SU-DHL-6 (cell line): ENCODE measurements at regions not wholly inside any gene's neighbourhood (a gene's known extent, or its start where the extent isn't known, plus 50 kb on each side); places are given as distances from the start of the nearest gene placed in this dataset.

Experiments used
- H2AFZ ChIP-seq: fragments of 200-600 bp; sonication (generic); 2 replicates; pipeline ENCODE4 v1.6.1; 2014; ENCODE audit warnings: low read depth, mild to moderate bottlenecking, moderate library complexity, mixed read lengths, antibody characterized with exemption, low read length; ENCODE audit not compliant: severe bottlenecking
- H3F3A ChIP-seq: fragments of 200-600 bp; shearing (Covaris generic); 2 replicates; pipeline ENCODE4 v1.6.0; 2016; ENCODE audit warnings: antibody characterized with exemption, mild to moderate bottlenecking; ENCODE audit not compliant: insufficient read depth
- H3K27ac ChIP-seq: fragments of 200-600 bp; sonication (generic); 2 replicates; pipeline ENCODE4 v1.5.1; 2016; ENCODE audit warnings: low read depth, mild to moderate bottlenecking, low read length, moderate library complexity, mixed read lengths
- H3K27me3 ChIP-seq: fragments of 200-600 bp; sonication (generic), shearing (Covaris generic); 2 replicates; pipeline ENCODE4 v1.6.0; 2014; ENCODE audit warnings: mild to moderate bottlenecking, low read length
- H3K36me3 ChIP-seq: fragments of 200-600 bp; sonication (generic); 2 replicates; pipeline ENCODE4 v1.6.1; 2014; ENCODE audit warnings: mild to moderate bottlenecking, low read length, mixed read lengths
- H3K4me2 ChIP-seq: fragments of 300-600, 200-600 bp; shearing (Covaris generic), sonication (generic); 2 replicates; pipeline ENCODE4 v1.6.0; 2014; ENCODE audit warnings: low read length, low read depth, mild to moderate bottlenecking; ENCODE audit not compliant: poor library complexity, severe bottlenecking
- H3K4me3 ChIP-seq: fragments of 200-600 bp; sonication (generic); 2 replicates; pipeline ENCODE4 v1.5.1; 2014; ENCODE audit warnings: antibody characterized with exemption, low read length, mild to moderate bottlenecking, mixed read lengths; ENCODE audit not compliant: insufficient read depth, poor library complexity, severe bottlenecking
- H3K79me2 ChIP-seq: fragments of 200-600 bp; sonication (generic); 2 replicates; pipeline ENCODE4 v1.6.1; 2014; ENCODE audit warnings: mild to moderate bottlenecking, low read length, moderate library complexity; ENCODE audit not compliant: insufficient read depth
- H3K9ac ChIP-seq: fragments of 200-600 bp; sonication (generic); 2 replicates; pipeline ENCODE4 v1.7.0; 2014; ENCODE audit warnings: mild to moderate bottlenecking, low read length
- H3K9me2 ChIP-seq: fragments of 200-600 bp; sonication (generic); replicated peaks from 2 replicates; pipeline ENCODE4 v1.6.1; 2014; ENCODE audit warnings: low read length; ENCODE audit not compliant: insufficient read depth
- H3K9me3 ChIP-seq: fragments of 200-600 bp; sonication (generic); 2 replicates; pipeline ENCODE4 v1.6.1; 2014; ENCODE audit warnings: low read length, mixed read lengths; ENCODE audit not compliant: insufficient read depth
- H4K20me1 ChIP-seq: fragments of 200-600 bp; sonication (generic); 2 replicates; pipeline ENCODE4 v1.6.1; 2014; ENCODE audit warnings: low read depth, mild to moderate bottlenecking, antibody characterized with exemption, low read length, moderate library complexity, mixed read lengths
- CTCF ChIP-seq: fragments of 200-600 bp; sonication (generic); IDR thresholded peaks from one replicate; pipeline ENCODE4 v1.5.1; 2017; ENCODE audit warnings: antibody characterized with exemption, mild to moderate bottlenecking, low read length, moderate library complexity; ENCODE audit not compliant: insufficient read depth, poor library complexity, severe bottlenecking
- EZH2phosphoT487 ChIP-seq: fragments of 200-600 bp; sonication (generic), shearing (Covaris generic); conservative IDR thresholded peaks from 2 replicates; pipeline ENCODE4 v1.6.1; 2018; ENCODE audit warnings: mild to moderate bottlenecking, antibody characterized with exemption, low read length, moderate library complexity, mixed read lengths

GRCh38 chr4:71163317-71163716 is 169.9 kb downstream of the DCK start:
- Histone ChIP-seq H3F3A (no peaks in the 10 kb centered on the region), H3K36me3 (no peaks in the 10 kb centered on the region), H3K4me2 (no peak overlapping the region), H2AFZ (no peak overlapping the region), H3K27ac (no peak overlapping the region), H3K4me3 (no peak overlapping the region), H3K9me2 (no peaks in the 10 kb centered on the region), H3K79me2 (no peaks in the 10 kb centered on the region), H3K27me3 (no peaks in the 10 kb centered on the region), H3K9me3 (no peaks in the 10 kb centered on the region), H3K9ac (no peak overlapping the region), H4K20me1 (no peaks in the 10 kb centered on the region)
- TF ChIP-seq EZH2phosphoT487 (no peak), CTCF (no peak)

- Histone ChIP-seq H3K9me2 (no peaks in the 10 kb centered on the region), H3K27me3 (no peaks in the 10 kb centered on the region), H4K20me1 (no peaks in the 10 kb centered on the region), H3K4me3 (no peak overlapping the region), H3K79me2 (no peaks in the 10 kb centered on the region), H3K9me3 (no peaks in the 10 kb centered on the region), H3K9ac (no peak overlapping the region), H3F3A (no peaks in the 10 kb centered on the region), H3K36me3 (no peaks in the 10 kb centered on the region), H3K4me2 (no peak overlapping the region), H3K27ac (no peak overlapping the region), H2AFZ (no peak overlapping the region)
- TF ChIP-seq CTCF, result no peak
Observed at GRCh38 chr4:71167083-71167482, 171.7 kb upstream of the SLC4A4 start.

GRCh38 chr4:71171592-71171991 is 167.2 kb upstream of the SLC4A4 start:
- H4K20me1 ChIP-seq, result no peaks in the 10 kb centered on the region
- H3K9me2 ChIP-seq, result no peaks in the 10 kb centered on the region
- H3F3A ChIP-seq, result no peaks in the 10 kb centered on the region
- H3K4me2 ChIP-seq, result no peak overlapping the region
- no peak overlapping the region for H3K9ac ChIP-seq
- no peak overlapping the region for H3K27ac ChIP-seq
- TF ChIP-seq CTCF (no peak), EZH2phosphoT487 (no peak)
- H3K79me2 ChIP-seq, result no peaks in the 10 kb centered on the region
- H3K4me3 ChIP-seq, result no peak overlapping the region
- no peaks in the 10 kb centered on the region for H3K27me3 ChIP-seq
- no peaks in the 10 kb centered on the region for H3K9me3 ChIP-seq
- no peak overlapping the region for H2AFZ ChIP-seq
- no peaks in the 10 kb centered on the region for H3K36me3 ChIP-seq

GRCh38 chr4:71181332-71181731 is 157.5 kb upstream of the SLC4A4 start:
- no peak overlapping the region for H2AFZ ChIP-seq
- no peak for TF ChIP-seq CTCF
- no peak for TF ChIP-seq EZH2phosphoT487
- no peaks in the 10 kb centered on the region for H3K79me2 ChIP-seq
- no peaks in the 10 kb centered on the region for H4K20me1 ChIP-seq
- no peak overlapping the region for H3K9ac ChIP-seq
- no peak overlapping the region for H3K27ac ChIP-seq
- H3K36me3 ChIP-seq, result no peaks in the 10 kb centered on the region
- H3K4me3 ChIP-seq, result no peak overlapping the region
- H3K27me3 ChIP-seq, result no peaks in the 10 kb centered on the region
- H3K4me2 ChIP-seq, result no peak overlapping the region
- no peaks in the 10 kb centered on the region for H3K9me2 ChIP-seq
- H3K9me3 ChIP-seq, result no peaks in the 10 kb centered on the region
- no peaks in the 10 kb centered on the region for H3F3A ChIP-seq
